Activated CD8-positive, alpha-beta T cell treated with anti-CD3 and anti-CD28 coated beads for 36 hours (primary cell): ENCODE measurements at regions not wholly inside any gene's neighbourhood (a gene's known extent, or its start where the extent isn't known, plus 50 kb on each side); places are given as distances from the start of the nearest gene placed in this dataset.

Source experiments
- ATAC-seq: fragments of 200-7000 bp; cut with Tn5 transposase; one replicate; pipeline ENCODE4 v1.10.0; 2021; ENCODE audit warnings: mild to moderate bottlenecking, moderate library complexity
- CTCF ChIA-PET: fragments of 350-600 bp; sonication (Branson Sonifier 250); formaldehyde crosslinking; loops from one replicate; lab custom pipeline; 2021; ENCODE audit warnings: antibody characterized with exemption; lab: Charles Lee
- POLR2A ChIA-PET: fragments of 350-600 bp; sonication (Branson Sonifier 250); formaldehyde crosslinking; loops from one replicate; lab custom pipeline; 2021; ENCODE audit warnings: antibody characterized with exemption; lab: Charles Lee
- DNase-seq: peaks from one replicate; pipeline ENCODE4 v3.0.0-alpha.2; 2020
- H3K27ac Mint-ChIP-seq: one replicate; pipeline ENCODE4 v1.8.0; 2021; ENCODE audit warnings: mild to moderate bottlenecking, mixed read lengths
- H3K27me3 Mint-ChIP-seq: one replicate; pipeline ENCODE4 v1.8.0; 2021; ENCODE audit warnings: mixed read lengths
- H3K36me3 Mint-ChIP-seq: one replicate; pipeline ENCODE4 v1.8.0; 2021; ENCODE audit warnings: low read depth, mixed read lengths
- H3K4me1 Mint-ChIP-seq: one replicate; pipeline ENCODE4 v1.8.0; 2021; ENCODE audit warnings: low read depth, mixed read lengths
- H3K4me3 Mint-ChIP-seq: one replicate; pipeline ENCODE4 v1.8.0; 2021; ENCODE audit warnings: mild to moderate bottlenecking, moderate library complexity, mixed read lengths
- H3K9me3 Mint-ChIP-seq: one replicate; pipeline ENCODE4 v1.8.0; 2021; ENCODE audit warnings: mixed read lengths
- CTCF ChIP-seq: fragments of 200-600 bp; IDR thresholded peaks from one replicate; pipeline ENCODE4 v1.8.0; 2022; ENCODE audit warnings: antibody characterized with exemption, mild to moderate bottlenecking
- intact Hi-C: fragments of 100-400 bp; cut with micrococcal nuclease; formaldehyde crosslinking; loops from one replicate; pipeline ENCODE4 v1.10.0; 2022

GRCh38 chr4:187770345-187770744 is 225.2 kb upstream of the ZFP42 start:
- DNase-seq (no peak), ATAC-seq (no peak)
- ChIA-PET CTCF (no interaction called here), POLR2A (no interaction called here)
- H3K27me3 Mint-ChIP-seq = no peaks in the 10 kb centered on the region
- H3K36me3 Mint-ChIP-seq = no peaks in the 10 kb centered on the region
- H3K4me3 Mint-ChIP-seq = no peak overlapping the region
- no peak overlapping the region for H3K27ac Mint-ChIP-seq
- H3K9me3 Mint-ChIP-seq = peaks cover 11% of the 10 kb centered on the region
- intact Hi-C loops = no loop called here
- no peak for TF ChIP-seq CTCF
- H3K4me1 Mint-ChIP-seq = no peaks in the 10 kb centered on the region

DNA sequence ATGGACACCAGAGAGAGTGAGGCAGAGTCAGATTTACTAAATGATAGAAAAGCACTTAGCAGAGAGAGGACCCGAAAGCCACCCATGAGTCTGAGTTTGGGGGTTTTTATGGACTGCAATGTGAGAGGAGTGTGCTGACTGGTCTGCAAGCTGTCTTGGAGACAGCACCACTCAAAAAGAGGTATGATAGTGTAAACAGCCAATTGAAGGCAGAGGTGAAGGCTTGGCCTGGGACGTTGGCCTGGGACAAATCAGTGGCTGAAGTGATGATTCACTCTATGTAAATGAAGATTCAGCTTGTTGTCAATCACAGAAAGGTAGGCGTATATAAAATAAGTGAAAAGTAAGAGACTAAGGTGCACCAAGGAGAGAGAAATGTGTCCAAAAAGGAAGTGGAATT is 217.6 kb upstream of the ZFP42 start:
- Mint-ChIP-seq H3K4me1 (no peaks in the 10 kb centered on the region), H3K27ac (no peak overlapping the region), H3K9me3 (peaks cover 13% of the 10 kb centered on the region), H3K36me3 (no peaks in the 10 kb centered on the region), H3K27me3 (no peaks in the 10 kb centered on the region), H3K4me3 (no peak overlapping the region)
- intact Hi-C loops = no loop called here
- ATAC-seq (no peak), DNase-seq (no peak)
- CTCF ChIA-PET = no interaction called here
- no peak for TF ChIP-seq CTCF
- POLR2A ChIA-PET = no interaction called here

DNA sequence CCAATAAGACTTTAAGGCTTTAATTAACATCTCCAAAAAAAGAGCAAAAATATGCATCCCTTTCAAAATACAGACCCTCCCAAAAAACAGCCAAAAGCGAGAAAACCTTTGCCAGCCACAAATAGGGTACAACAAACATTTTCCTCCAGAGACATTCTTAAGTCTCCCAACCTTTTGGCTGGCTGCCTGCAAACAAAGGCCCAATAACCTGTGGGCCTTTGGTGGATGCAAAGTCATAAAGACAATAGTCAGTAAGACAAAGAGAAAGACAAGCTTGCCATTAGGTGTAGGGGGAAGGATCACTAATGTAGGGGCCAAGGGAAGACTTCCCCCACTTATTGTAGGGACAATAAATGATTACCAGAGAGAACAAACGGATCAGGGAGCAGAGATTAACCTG is 215.5 kb upstream of the ZFP42 start:
- H3K27ac Mint-ChIP-seq = no peak overlapping the region
- DNase-seq (no peak), ATAC-seq (no peak)
- ChIA-PET POLR2A (interaction anchor here (0.6 kb wide), 1 partner anchor 1348 kb away, joined by 3 read pairs; no protein-coding TSS in a partner anchor), CTCF (no interaction called here)
- H3K36me3 Mint-ChIP-seq = no peaks in the 10 kb centered on the region
- H3K4me3 Mint-ChIP-seq = no peak overlapping the region
- peaks cover 13% of the 10 kb centered on the region for H3K9me3 Mint-ChIP-seq
- no peak for TF ChIP-seq CTCF
- H3K4me1 Mint-ChIP-seq = no peaks in the 10 kb centered on the region
- intact Hi-C loops = no loop called here
- H3K27me3 Mint-ChIP-seq = no peaks in the 10 kb centered on the region

DNA sequence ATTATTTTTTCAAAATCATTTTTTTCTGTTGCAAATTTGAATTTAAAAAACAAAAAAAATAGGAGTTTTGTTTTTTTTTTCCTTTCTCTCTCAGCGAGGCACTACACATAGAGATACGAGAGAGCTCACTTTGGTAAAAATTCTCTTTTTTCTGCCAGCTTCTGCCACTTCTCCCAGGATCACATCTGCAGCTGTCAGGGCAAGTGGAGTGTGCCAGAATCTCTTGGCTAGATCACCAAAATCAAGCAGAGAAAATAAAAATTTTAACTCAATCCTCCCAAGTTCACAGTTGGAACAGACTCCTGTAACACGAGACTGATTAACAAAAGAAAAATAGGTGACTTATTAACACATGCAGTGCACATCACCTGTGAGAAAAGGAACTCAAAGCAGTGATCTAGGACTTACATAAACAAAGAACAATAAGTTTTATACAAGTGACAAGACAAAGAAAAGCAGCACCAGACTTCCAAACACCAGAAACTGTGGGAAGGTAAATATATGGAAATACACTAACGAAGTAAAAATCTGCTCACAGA is 213.2 kb upstream of the ZFP42 start:
- no peaks in the 10 kb centered on the region for H3K4me1 Mint-ChIP-seq

DNA sequence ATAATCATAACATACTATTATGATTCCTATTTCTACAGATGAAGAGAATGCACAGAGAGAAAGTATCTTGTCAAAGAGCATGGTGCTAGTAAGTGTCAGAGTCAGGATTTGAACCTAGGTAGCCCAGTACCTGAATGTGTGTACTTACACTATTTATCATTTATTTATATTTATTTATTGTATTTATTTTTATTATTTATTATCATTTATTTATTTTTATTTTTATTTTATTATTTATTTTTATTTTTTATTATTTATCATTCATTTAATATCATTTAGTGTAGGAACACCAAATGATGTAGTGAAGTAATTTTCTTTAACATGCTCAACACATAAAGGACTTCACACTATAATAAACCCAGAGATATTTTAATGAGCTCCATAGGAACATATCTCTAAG is 209.4 kb upstream of the ZFP42 start:
- POLR2A ChIA-PET = no interaction called here
- TF ChIP-seq CTCF = no peak
- H3K4me3 Mint-ChIP-seq = no peak overlapping the region
- H3K27me3 Mint-ChIP-seq = no peaks in the 10 kb centered on the region
- no peak for ATAC-seq
- H3K36me3 Mint-ChIP-seq = no peaks in the 10 kb centered on the region
- intact Hi-C loops = no loop called here
- H3K27ac Mint-ChIP-seq = no peak overlapping the region
- H3K4me1 Mint-ChIP-seq = no peaks in the 10 kb centered on the region
- H3K9me3 Mint-ChIP-seq = peaks cover 9% of the 10 kb centered on the region
- no peak for DNase-seq
- CTCF ChIA-PET = no interaction called here

More for the DNA sequence above, 213.2 kb upstream of the ZFP42 start:
- H3K4me3 Mint-ChIP-seq = no peak overlapping the region
- no peaks in the 10 kb centered on the region for H3K27me3 Mint-ChIP-seq
- ChIA-PET CTCF (no interaction called here), POLR2A (no interaction called here)
- peaks cover 13% of the 10 kb centered on the region for H3K9me3 Mint-ChIP-seq
- H3K27ac Mint-ChIP-seq = no peak overlapping the region
- ATAC-seq (no peak), DNase-seq (no peak)
- intact Hi-C loops = no loop called here
- H3K36me3 Mint-ChIP-seq = no peaks in the 10 kb centered on the region
- no peak for TF ChIP-seq CTCF
